ENCODE measurements at regions not wholly inside any gene's neighbourhood (a gene's known extent, or its start where the extent isn't known, plus 50 kb on each side); places are given as distances from the start of the nearest gene placed in this dataset.

- CTCF ChIA-PET, result no interaction called here
- POLR2A ChIA-PET, result no interaction called here
- no peak for DNase-seq (ENCODE audit: extremely low spot score)
- no peak for TF ChIP-seq CTCF (IDR thresholded peaks at IDR 0.05; ENCODE audit: control extremely low read depth, extremely low read depth, low read depth, missing control alignments)
Observed at GRCh38 chr5:167992868-167993267, 298.6 kb upstream of the WWC1 start.

- POLR2A ChIA-PET, result no interaction called here
- CTCF ChIA-PET, result no interaction called here
- no peak for TF ChIP-seq CTCF (IDR thresholded peaks at IDR 0.05; ENCODE audit: control extremely low read depth, extremely low read depth, low read depth, missing control alignments)
- no peak for DNase-seq (ENCODE audit: extremely low spot score)
Observed at GRCh38 chr5:167993771-167994170, 297.7 kb upstream of the WWC1 start.

GRCh38 chr5:167995844-167996425, 295.5 kb upstream of the WWC1 start:
- no peak for DNase-seq (ENCODE audit: extremely low spot score)
- no peak for TF ChIP-seq CTCF (IDR thresholded peaks at IDR 0.05; ENCODE audit: control extremely low read depth, extremely low read depth, low read depth, missing control alignments)
- ChIA-PET POLR2A (no interaction called here), CTCF (no interaction called here)

- POLR2A ChIA-PET, result no interaction called here
- no peak for DNase-seq (ENCODE audit: extremely low spot score)
Observed at GRCh38 chr5:167998148-167998767, 293.2 kb upstream of the WWC1 start.

GRCh38 chr5:167999182-167999581, 292.3 kb upstream of the WWC1 start:
- CTCF ChIA-PET, result no interaction called here
- no peak for DNase-seq (ENCODE audit: extremely low spot score)
- no peak for TF ChIP-seq CTCF (IDR thresholded peaks at IDR 0.05; ENCODE audit: control extremely low read depth, extremely low read depth, low read depth, missing control alignments)
- POLR2A ChIA-PET, result no interaction called here

More at GRCh38 chr5:167998148-167998767, 293.2 kb upstream of the WWC1 start:
- no peak for TF ChIP-seq CTCF (IDR thresholded peaks at IDR 0.05; ENCODE audit: control extremely low read depth, extremely low read depth, low read depth, missing control alignments)
- CTCF ChIA-PET, result no interaction called here

- ChIA-PET CTCF (no interaction called here), POLR2A (no interaction called here)
- TF ChIP-seq CTCF (IDR thresholded peaks at IDR 0.05; ENCODE audit: control extremely low read depth, extremely low read depth, low read depth, missing control alignments), result no peak
- DNase-seq (ENCODE audit: extremely low spot score), result no peak
Observed at GRCh38 chr5:168001318-168001717, 290.1 kb upstream of the WWC1 start.

All from GM10248 (cell line).